ENCODE measurements at regions not wholly inside any gene's neighbourhood (a gene's known extent, or its start where the extent isn't known, plus 50 kb on each side); places are given as distances from the start of the nearest gene placed in this dataset.
"Not testable (repeated sequence)": the region's sequence is repeated elsewhere in the genome, so short reads cannot be mapped to it uniquely, and the experiment has no call there.

DNA sequence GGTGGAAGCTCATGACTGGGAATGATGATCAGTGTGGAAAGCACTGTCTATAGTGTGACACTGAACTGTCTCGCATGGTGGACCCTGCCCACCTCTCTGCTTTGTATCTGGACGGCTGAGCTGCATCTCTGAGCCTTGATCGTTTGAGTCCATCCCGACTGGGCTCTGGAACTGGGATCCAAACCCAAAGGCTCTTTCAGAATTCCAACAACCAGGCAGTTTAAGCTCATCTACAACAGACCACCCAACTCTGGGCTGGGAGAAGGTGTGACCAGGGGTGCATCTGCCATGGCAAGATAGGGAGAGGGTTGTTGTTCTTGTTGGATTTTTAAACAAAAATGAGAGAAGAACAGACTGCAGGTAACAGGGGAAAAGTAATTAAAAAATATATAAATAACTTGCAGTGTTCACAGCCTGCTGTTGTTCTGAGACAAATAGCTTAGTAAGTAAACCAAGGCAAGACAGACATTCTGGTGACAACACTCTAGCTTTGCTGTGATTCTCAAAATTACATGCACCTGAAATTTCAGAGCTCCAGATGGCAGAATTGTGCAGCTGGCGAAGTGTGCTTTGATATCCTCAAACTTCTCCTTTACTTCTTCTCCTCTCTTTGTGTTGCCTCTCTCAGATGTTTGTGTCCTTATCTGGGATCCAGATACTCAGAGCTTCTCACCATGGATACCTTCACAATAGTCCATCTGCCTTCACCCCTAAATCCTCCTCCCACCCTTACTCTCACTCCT is 209.6 kb downstream of the EMP1 start:
- no peaks in the 10 kb centered on the region for H3K4me1 Mint-ChIP-seq
- POLR2A ChIA-PET = no interaction called here
- DNase-seq = no peak
- peak overlapping the region in 1 of 10 donors; percentile 1 for H3K27ac Mint-ChIP-seq
- H3K36me3 Mint-ChIP-seq = peaks cover 0 to 8% (median 5%) of the 10 kb centered on the region in 3 donors
- H3K9me3 Mint-ChIP-seq = peaks cover 0 to 23% (median 10%) of the 10 kb centered on the region in 9 donors
- H3K27me3 Mint-ChIP-seq = peaks cover 6 to 40% (median 16%) of the 10 kb centered on the region in 5 donors
- H3K4me3 Mint-ChIP-seq = no peak overlapping the region
- no peak for ATAC-seq

DNA sequence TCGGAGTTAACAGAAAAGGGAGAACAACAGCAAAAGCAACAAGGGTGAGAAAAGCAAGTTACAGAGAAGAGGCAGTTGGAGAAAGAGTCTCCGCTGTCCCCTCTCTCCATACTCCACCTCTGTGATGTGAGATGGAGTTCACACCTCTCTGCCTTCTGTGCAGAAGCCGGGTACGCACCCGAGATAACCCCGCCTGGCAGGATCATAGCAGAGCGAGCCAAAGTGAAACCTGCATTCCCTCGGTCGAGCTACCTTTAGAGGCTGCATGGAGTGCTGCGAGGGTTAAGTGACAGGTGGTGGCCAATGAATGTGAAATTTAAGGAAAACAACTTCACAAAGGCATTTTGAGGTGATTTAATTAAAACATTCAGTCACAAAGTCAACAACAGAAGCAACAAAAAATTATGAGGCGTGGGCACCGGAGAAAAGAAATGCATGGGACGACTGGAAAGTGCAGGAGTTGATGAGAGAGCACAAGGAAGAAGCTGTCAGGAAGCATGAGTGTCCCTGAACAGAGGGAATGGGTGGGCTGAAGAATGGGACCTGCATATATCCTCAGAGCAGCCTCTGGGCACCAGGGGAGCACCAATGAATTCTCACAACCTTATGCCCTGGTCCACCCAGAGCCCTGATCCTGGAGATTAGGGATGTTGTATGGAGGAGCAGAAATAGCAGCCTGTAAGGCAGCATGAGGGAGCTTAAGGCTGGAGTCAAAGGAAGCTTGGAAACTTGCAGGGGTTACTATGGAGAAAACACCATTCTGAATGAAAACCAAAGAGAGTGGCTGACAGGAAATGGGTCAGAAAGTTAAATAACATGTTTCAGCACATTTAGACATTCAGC is 208.3 kb downstream of the EMP1 start:
- Mint-ChIP-seq H3K9me3 (peaks cover 0 to 18% (median 0%) of the 10 kb centered on the region in 9 donors), H3K27ac (peak overlapping the region in 1 of 10 donors; percentile 49), H3K27me3 (peaks cover 6 to 49% (median 17%) of the 10 kb centered on the region in 5 donors), H3K36me3 (no peaks in the 10 kb centered on the region), H3K4me1 (no peaks in the 10 kb centered on the region), H3K4me3 (no peak overlapping the region)
- ATAC-seq = no peak
- POLR2A ChIA-PET = no interaction called here
- DNase-seq = no peak

- no peaks in the 10 kb centered on the region for H3K4me1 Mint-ChIP-seq
- peaks cover 6 to 49% (median 17%) of the 10 kb centered on the region in 5 donors for H3K27me3 Mint-ChIP-seq
- H3K4me3 Mint-ChIP-seq = no peak overlapping the region
- H3K9me3 Mint-ChIP-seq = peaks cover 0 to 12% (median 0%) of the 10 kb centered on the region in 9 donors
- POLR2A ChIA-PET = no interaction called here
- H3K27ac Mint-ChIP-seq = no peak overlapping the region
- DNase-seq (no peak), ATAC-seq (no peak)
- H3K36me3 Mint-ChIP-seq = no peaks in the 10 kb centered on the region
Measured at GRCh38 chr12:13404111-13404628, 207.6 kb downstream of the EMP1 start.

DNA sequence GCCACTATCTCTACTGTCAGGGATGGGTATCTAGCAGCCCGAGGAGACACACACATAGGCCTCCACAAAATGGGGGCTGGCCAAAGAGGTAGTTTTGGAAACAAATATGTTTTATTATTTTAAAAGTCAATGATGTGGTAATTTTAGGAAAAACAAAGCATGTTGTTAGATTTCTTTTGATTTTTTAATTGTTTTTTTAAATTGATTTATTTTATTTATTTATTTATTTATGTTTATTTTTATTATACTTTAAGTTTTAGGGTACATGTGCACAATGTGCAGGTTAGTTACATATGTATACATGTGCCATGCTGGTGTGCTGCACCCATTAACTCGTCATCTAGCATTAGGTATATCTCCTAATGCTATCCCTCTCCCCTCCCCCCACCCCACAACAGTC is 194.8 kb downstream of the EMP1 start:
- H3K36me3 Mint-ChIP-seq, H3K4me3 Mint-ChIP-seq, POLR2A ChIA-PET, DNase-seq, ATAC-seq, H3K9me3 Mint-ChIP-seq, H3K4me1 Mint-ChIP-seq, H3K27ac Mint-ChIP-seq: not testable (repeated sequence)
- peaks cover 0 to 18% (median 0%) of the 10 kb centered on the region in 5 donors for H3K27me3 Mint-ChIP-seq

DNA sequence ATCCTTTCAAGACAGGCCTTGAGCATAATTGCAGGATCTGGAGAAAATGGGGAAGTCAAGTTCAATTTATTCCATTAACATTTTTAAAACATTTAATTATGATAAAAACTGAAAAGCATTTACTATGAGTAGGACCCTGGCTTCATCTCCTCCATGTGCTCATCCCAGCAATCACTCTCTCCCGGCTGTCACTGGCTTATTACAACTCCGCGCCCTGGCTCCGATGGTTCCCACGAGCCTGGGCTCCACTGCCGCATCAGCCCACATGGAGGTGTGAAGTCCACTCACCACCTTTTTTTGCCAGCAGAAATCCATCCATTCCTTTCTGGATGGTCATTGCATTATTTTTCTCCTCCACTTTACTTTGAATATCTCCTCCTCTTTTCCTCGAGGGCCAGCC is 194.4 kb downstream of the EMP1 start:
- Mint-ChIP-seq H3K36me3 (no peaks in the 10 kb centered on the region), H3K9me3 (no peaks in the 10 kb centered on the region), H3K4me3 (no peak overlapping the region), H3K27me3 (peaks cover 0 to 18% (median 0%) of the 10 kb centered on the region in 5 donors), H3K4me1 (no peaks in the 10 kb centered on the region), H3K27ac (no peak overlapping the region)
- no peak for DNase-seq
- no peak for ATAC-seq
- POLR2A ChIA-PET = no interaction called here

DNA sequence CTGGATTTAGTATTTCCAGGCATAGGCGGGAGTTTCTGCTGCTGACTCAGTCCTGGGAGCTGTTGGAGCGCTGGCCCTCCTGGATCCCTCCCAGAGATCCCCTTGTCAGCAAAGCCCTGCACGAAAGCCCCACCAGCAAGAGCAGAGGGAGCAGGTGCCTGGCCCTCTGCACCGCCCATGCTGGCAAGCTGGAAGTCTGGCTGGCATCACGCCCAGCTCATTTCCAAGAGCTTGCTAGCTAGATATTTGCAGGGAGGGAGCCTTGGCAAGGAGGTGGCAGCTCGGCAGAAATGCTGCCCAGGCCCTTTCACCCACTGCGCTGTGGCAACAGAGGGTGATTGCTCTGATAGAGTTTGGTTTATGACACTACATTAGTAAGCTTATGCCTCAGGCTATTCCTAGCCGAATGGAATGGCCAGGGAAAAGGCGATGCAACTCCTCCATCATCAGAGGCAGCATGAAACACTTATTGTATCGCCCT is 193.9 kb downstream of the EMP1 start:
- Mint-ChIP-seq H3K36me3 (no peaks in the 10 kb centered on the region), H3K9me3 (no peaks in the 10 kb centered on the region), H3K4me3 (no peak overlapping the region), H3K4me1 (no peaks in the 10 kb centered on the region), H3K27me3 (peaks cover 0 to 18% (median under 1%) of the 10 kb centered on the region in 5 donors), H3K27ac (no peak overlapping the region)
- ATAC-seq (no peak), DNase-seq (no peak)
- POLR2A ChIA-PET = no interaction called here

GRCh38 chr12:13387101-13387500 is 190.6 kb downstream of the EMP1 start:
- Mint-ChIP-seq H3K9me3 (no peaks in the 10 kb centered on the region), H3K36me3 (no peaks in the 10 kb centered on the region), H3K4me1 (no peaks in the 10 kb centered on the region), H3K27me3 (peaks cover 2 to 18% (median 9%) of the 10 kb centered on the region in 5 donors), H3K27ac (no peak overlapping the region), H3K4me3 (no peak overlapping the region)
- ATAC-seq = no peak
- no peak for DNase-seq
- POLR2A ChIA-PET = no interaction called here

DNA sequence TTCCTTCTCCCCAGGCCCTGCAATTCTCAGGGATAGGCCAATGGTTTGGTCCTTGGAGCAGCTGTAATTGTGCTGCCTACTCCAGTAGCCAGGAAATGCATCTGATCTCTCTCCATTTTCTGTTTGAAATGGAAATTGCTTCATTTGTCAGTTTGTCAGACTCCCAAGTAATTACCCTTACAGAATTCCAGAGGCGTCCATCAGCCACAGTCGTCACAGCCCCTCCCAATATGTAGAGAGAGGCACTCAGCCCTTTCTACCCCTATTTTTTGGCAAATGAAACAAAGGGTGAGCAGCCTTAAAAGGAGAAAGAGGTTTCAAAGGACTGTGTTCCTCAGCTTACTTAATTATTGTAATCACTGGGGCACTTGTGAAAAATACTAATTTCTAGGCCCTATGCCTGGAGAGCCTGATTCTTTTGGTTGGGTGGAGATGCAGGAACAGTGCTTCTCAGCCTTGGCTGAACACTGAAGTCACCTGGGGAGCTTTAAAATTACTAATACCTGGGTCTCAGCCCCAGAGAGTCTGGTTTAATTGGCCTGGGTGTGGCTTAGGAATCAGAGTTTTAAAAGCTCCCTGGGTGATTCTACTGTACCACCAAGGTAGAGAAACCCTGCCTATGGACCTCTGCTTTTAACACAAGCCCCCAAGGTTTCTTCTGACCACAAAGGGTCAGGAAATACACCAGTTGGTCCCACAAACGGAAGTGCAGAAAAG is 190.0 kb downstream of the EMP1 start:
- POLR2A ChIA-PET = no interaction called here
- peaks cover 2 to 18% (median 11%) of the 10 kb centered on the region in 5 donors for H3K27me3 Mint-ChIP-seq
- DNase-seq (no peak), ATAC-seq (no peak)
- no peak overlapping the region for H3K27ac Mint-ChIP-seq
- H3K36me3 Mint-ChIP-seq = no peaks in the 10 kb centered on the region
- no peaks in the 10 kb centered on the region for H3K4me1 Mint-ChIP-seq
- no peak overlapping the region for H3K4me3 Mint-ChIP-seq
- H3K9me3 Mint-ChIP-seq = no peaks in the 10 kb centered on the region

- no peaks in the 10 kb centered on the region for H3K4me1 Mint-ChIP-seq
- H3K27me3 Mint-ChIP-seq = peaks cover 2 to 28% (median 12%) of the 10 kb centered on the region in 5 donors
- no peaks in the 10 kb centered on the region for H3K9me3 Mint-ChIP-seq
- ATAC-seq (no peak), DNase-seq (no peak)
- POLR2A ChIA-PET = no interaction called here
- no peaks in the 10 kb centered on the region for H3K36me3 Mint-ChIP-seq
- H3K27ac Mint-ChIP-seq = no peak overlapping the region
- no peak overlapping the region for H3K4me3 Mint-ChIP-seq
Measured at GRCh38 chr12:13383379-13383778, 186.9 kb downstream of the EMP1 start.

DNA sequence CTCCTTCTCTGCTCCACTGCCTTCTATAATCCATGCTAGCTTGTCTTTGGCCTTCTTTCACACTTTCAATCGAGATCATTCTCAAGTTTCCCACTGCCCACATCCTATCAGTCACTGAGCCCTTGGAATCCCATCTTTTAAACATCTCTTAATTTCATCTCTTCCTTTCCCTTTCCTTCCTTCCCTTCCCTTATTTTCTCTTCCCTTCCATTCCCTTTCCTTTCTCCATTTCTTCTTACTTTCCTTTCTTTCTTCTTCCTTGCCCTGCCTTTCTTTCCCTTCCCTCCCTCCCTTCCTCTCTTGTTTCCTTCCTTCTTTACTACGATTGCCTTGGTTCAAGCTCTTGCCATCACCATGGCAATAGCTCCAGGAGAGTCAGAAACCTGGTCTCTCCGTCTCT is 183.8 kb downstream of the EMP1 start:
- peaks cover 0 to 30% (median 2%) of the 10 kb centered on the region in 5 donors for H3K27me3 Mint-ChIP-seq
- peaks cover 0 to 8% (median 0%) of the 10 kb centered on the region in 3 donors for H3K36me3 Mint-ChIP-seq
- no peaks in the 10 kb centered on the region for H3K4me1 Mint-ChIP-seq
- DNase-seq (no peak), ATAC-seq (no peak)
- no peak overlapping the region for H3K4me3 Mint-ChIP-seq
- H3K27ac Mint-ChIP-seq = no peak overlapping the region
- H3K9me3 Mint-ChIP-seq = peaks cover 0 to 7% (median 0%) of the 10 kb centered on the region in 9 donors
- POLR2A ChIA-PET = no interaction called here

DNA sequence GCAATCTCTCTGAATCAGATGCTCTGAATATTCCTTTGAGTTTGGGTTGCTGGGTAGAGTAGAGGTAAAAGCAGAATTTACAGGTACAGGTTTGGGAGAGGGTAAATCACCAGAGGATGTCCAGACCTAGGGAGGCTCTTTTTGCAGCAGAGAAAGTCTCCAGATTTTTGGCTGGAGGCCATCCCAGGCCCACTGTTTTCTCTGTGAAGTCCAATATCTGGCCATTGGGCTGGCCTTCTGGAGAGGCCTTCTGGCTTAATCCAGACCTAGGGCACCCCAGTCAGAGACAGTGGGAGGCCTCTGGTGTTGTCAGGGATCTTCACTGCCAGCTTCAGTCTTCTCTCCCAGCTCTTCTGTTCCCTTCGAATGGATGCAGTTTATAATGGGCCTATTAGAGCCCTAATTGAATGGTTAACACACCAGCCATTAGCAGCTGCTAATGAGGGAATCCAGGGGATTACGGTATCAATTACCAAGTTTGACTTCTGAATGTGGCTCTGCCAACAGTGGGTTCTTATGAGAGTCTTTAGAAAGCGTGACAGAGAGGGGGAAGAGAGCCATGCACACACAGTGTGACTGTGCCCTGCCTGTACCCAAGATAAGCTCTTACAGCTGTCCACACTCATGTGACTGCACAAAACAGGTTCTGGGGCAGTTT is 183.1 kb downstream of the EMP1 start:
- Mint-ChIP-seq H3K4me3 (no peak overlapping the region), H3K27ac (peak overlapping the region in 1 of 10 donors; percentile 30), H3K36me3 (peaks cover 0 to 8% (median 0%) of the 10 kb centered on the region in 3 donors), H3K9me3 (peaks cover 0 to 7% (median 0%) of the 10 kb centered on the region in 9 donors), H3K4me1 (no peaks in the 10 kb centered on the region), H3K27me3 (peaks cover 0 to 30% (median 0%) of the 10 kb centered on the region in 5 donors)
- POLR2A ChIA-PET = no interaction called here
- no peak for ATAC-seq
- DNase-seq = no peak

- no peak for DNase-seq
- no peak overlapping the region for H3K27ac Mint-ChIP-seq
- H3K27me3 Mint-ChIP-seq = peaks cover 0 to 27% (median 0%) of the 10 kb centered on the region in 5 donors
- no peaks in the 10 kb centered on the region for H3K4me1 Mint-ChIP-seq
- ATAC-seq = no peak
- no peak overlapping the region for H3K4me3 Mint-ChIP-seq
- POLR2A ChIA-PET = no interaction called here
- peaks cover 0 to 8% (median 0%) of the 10 kb centered on the region in 3 donors for H3K36me3 Mint-ChIP-seq
- peaks cover 0 to 7% (median 0%) of the 10 kb centered on the region in 9 donors for H3K9me3 Mint-ChIP-seq
Measured at GRCh38 chr12:13377698-13378097, 181.2 kb downstream of the EMP1 start.
